Left lobe of liver (tissue), 2 donors: ENCODE measurements at regions not wholly inside any gene's neighbourhood (a gene's known extent, or its start where the extent isn't known, plus 50 kb on each side); places are given as distances from the start of the nearest gene placed in this dataset.

Experiments
- ATAC-seq: fragments of 200-7000 bp; cut with Tn5 transposase; one replicate; pipeline ENCODE4 v1.9.1; 2020; ENCODE audit warnings: mild to moderate bottlenecking, moderate library complexity
- DNase-seq: peaks from one replicate; pipeline ENCODE4 v3.0.0-alpha.2; 2020; ENCODE audit warnings: low spot score
- donor health status: DM: no; HTN: no; CAD: no; lungs with moderate emphysema.
- donor health status: DM: no; HTN: yes; CAD: no.

GRCh38 chr9:118558026-118558425, 811.2 kb downstream of the BRINP1 start:
- no peak for DNase-seq
- ATAC-seq, result no peak

GRCh38 chr9:118558891-118559290, 810.3 kb downstream of the BRINP1 start:
- no peak for DNase-seq
- no peak for ATAC-seq

- ATAC-seq (no peak), DNase-seq (no peak)
Measured at GRCh38 chr9:118561051-118561450, 808.2 kb downstream of the BRINP1 start.

- no peak for ATAC-seq
- no peak for DNase-seq
Measured at GRCh38 chr9:118563677-118564076, 805.6 kb downstream of the BRINP1 start.

- DNase-seq (no peak), ATAC-seq (no peak)
Measured at GRCh38 chr9:118567861-118568260, 801.4 kb downstream of the BRINP1 start.

GRCh38 chr9:118568704-118569103, 800.5 kb downstream of the BRINP1 start:
- ATAC-seq, result no peak

GRCh38 chr9:118569148-118569547, 800.1 kb downstream of the BRINP1 start:
- ATAC-seq, result no peak
- no peak for DNase-seq

More at GRCh38 chr9:118568704-118569103, 800.5 kb downstream of the BRINP1 start:
- DNase-seq, result no peak

- no peak for DNase-seq
- ATAC-seq, result no peak
Measured at GRCh38 chr9:118570066-118570465, 799.2 kb downstream of the BRINP1 start.

- no peak for ATAC-seq
- DNase-seq, result no peak
Measured at GRCh38 chr9:118575341-118576070, 793.7 kb downstream of the BRINP1 start.

GRCh38 chr9:118577121-118577520, 792.1 kb downstream of the BRINP1 start:
- DNase-seq (no peak), ATAC-seq (no peak)

GRCh38 chr9:118578467-118578866, 790.8 kb downstream of the BRINP1 start:
- DNase-seq (no peak), ATAC-seq (no peak)

- ATAC-seq (no peak), DNase-seq (no peak)
Measured at GRCh38 chr9:118583414-118583813, 785.8 kb downstream of the BRINP1 start.

GRCh38 chr9:118586978-118587377, 782.3 kb downstream of the BRINP1 start:
- DNase-seq (no peak), ATAC-seq (no peak)

GRCh38 chr9:118594428-118594827, 774.8 kb downstream of the BRINP1 start:
- ATAC-seq (no peak), DNase-seq (no peak)

GRCh38 chr9:118595719-118596305, 773.4 kb downstream of the BRINP1 start:
- peak; percentile 80 for ATAC-seq
- DNase-seq, result no peak

- ATAC-seq, result peak; percentile 67
- DNase-seq, result no peak
Measured at GRCh38 chr9:118596374-118597015, 772.7 kb downstream of the BRINP1 start.

- DNase-seq, result no peak
- ATAC-seq, result no peak
Measured at GRCh38 chr9:118606668-118607067, 762.6 kb downstream of the BRINP1 start.

- no peak for DNase-seq
- no peak for ATAC-seq
Measured at GRCh38 chr9:118609355-118610044, 759.7 kb downstream of the BRINP1 start.

- no peak for ATAC-seq
- no peak for DNase-seq
Measured at GRCh38 chr9:118612201-118612600, 757.0 kb downstream of the BRINP1 start.

GRCh38 chr9:118613996-118614395, 755.2 kb downstream of the BRINP1 start:
- ATAC-seq, result no peak
- no peak for DNase-seq

GRCh38 chr9:118618084-118618483, 751.2 kb downstream of the BRINP1 start:
- no peak for DNase-seq
- ATAC-seq, result no peak

GRCh38 chr9:118618849-118619248, 750.4 kb downstream of the BRINP1 start:
- no peak for ATAC-seq
- DNase-seq, result no peak
